ENCODE measurements at regions not wholly inside any gene's neighbourhood (a gene's known extent, or its start where the extent isn't known, plus 50 kb on each side); places are given as distances from the start of the nearest gene placed in this dataset.
"Not testable (repeated sequence)": the region's sequence is repeated elsewhere in the genome, so short reads cannot be mapped to it uniquely, and the experiment has no call there.

DNA sequence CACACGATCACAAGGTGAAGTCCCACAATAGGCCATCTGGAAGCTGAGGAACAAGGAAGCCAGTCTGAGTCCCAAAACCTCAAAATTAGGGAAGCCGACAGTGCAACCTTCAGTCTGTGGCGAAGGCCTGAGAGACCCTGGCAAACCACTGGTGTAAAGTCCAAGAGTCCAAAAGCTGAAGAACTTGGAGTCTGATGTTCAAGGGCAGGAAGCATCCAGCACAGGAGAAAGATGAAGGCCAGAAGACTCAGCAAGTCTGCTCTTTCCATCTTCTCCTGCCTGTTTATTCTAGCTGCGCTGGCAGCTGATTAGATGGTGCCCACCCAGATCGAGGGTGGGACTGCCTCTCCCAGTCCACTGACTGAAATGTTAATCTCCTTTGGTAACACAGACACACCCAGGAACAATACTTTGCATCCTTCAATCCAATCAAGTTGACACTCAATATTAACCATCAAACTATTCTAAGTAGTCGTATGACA is 112.3 kb downstream of the MYCN start:
- DNase-seq (ENCODE audit: low read depth), result not testable (repeated sequence)

DNA sequence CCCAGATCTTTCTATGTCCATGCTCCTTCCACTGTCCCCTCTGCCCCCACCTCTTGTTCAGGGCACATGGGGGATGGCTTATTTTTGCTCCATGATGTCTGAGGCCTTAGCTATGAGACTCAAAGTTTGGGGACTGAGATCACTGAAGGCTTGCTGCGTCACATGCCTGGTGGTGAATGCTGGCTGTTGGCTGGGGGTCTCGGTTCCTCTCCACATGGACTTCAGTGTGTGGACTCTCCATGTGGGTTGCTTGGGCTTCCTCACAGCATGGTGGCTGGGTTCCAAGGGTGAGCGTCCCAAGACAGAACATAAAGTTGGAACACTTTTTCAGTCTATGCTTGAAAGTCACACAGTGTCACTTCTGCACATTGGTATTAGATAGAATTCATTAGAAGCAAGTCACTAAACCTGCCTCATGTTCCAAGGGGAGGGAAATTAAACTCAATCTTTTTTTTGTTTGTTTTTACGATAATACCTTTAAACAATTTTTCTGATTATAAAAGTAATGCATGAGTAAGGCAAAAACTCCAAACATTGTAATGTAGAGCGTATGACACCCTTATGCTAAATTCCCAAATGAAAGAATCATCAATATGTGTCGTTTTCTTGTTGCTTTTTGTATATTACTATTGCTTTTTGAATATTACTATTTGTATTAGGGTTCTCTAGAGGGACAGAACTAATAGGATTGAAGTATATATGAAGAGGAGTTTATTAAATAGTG is 111.7 kb downstream of the MYCN start:
- DNase-seq (ENCODE audit: low read depth), result no peak

DNA sequence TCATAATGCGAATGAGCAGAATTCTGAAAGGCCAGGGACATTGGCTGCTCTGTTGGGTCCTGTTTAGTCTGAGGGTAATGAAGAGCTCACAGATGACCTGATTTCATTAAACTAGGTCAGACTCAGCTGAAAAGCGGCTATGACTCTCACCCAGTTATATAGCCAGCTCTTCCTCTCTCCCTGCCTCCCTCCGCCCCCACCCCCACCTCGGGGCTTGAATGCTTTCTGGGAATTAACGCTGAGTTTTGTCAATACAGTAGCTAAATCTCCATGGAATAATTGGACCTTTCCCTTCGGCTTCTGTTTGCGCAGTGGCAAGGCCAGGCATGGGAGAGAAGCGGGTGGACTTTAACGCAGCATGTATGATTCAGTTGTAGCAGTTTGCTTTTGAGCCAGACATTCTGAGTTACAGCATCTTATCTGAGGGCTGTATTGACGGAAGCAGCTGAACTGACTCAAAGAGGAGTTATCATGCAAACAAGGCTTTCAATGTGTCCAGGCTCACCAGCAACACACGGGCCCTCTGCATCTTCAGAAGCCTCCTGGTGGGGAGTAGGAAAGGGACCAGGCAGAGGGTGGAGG is 110.6 kb downstream of the MYCN start:
- no peak for DNase-seq (ENCODE audit: low read depth)

DNA sequence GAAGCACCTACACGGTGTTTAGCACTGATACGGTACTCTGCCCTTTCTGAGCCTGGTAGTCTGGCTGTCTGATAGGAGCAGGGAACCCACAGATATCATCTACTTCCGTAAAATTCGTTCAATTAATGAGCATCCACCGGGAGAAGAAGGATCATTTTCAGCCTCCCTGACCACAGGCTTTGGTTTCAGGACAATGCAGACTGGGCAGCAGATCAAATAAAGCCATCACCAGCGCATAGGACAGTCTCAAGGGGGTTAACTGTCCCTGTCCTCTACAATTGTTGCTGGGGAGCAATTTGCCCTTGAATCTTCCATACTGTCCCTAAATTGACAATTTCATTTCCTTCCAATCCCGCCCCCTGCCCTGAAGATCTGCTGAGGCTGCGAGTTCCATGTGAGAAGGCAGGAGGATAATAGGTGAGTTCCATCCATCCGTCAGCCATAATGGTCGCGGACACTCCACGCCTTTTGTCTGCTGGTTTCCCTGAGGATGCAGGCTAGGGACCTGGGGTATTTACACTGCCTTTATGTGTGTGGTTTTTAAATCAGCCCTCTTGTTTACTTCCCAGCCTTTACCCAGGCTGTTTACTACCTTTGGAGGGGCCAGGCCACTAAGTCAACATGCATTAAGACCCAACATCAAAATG is 110.0 kb downstream of the MYCN start:
- no peak for DNase-seq (ENCODE audit: low read depth)

DNA sequence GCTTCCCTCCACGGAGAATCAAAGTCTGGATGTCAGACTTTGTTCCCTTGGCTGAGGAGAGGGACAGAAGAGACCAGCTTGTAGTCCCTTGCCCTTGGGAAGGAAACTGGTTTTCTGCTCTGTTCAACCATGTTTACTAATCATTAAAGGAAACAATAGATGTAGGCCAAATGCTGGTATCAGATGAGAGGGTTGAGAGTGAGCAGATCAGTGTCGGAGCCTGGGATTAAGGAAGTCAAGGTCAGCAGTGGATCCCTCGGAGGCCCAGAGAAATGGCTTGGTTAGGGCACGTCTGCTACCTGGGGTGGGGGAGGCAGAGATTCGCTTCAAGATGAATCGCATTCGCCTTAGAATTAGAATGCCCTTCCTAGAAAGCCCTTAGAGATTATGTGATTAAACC is 109.1 kb downstream of the MYCN start:
- DNase-seq (ENCODE audit: low read depth), result no peak

DNA sequence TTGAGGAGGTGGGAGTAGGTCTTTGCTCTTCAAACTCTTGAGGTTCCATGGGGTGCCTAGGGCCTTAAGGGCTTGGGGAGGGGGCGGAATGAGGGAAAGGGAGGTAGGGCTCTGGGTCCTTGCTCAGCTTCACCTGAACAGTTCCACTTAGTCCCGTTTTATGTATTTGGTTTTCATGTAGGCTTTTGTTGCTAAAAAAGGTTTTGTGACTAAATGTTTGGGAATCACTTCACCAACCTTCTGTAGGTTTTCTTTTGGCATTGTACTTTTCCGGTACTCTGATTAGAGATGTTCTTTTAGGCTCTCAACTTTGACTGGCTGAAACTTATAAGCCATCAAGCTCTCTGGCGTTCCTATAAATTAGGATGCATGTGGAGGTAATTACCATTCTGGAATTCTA is 108.1 kb downstream of the MYCN start:
- DNase-seq (ENCODE audit: low read depth), result no peak

DNA sequence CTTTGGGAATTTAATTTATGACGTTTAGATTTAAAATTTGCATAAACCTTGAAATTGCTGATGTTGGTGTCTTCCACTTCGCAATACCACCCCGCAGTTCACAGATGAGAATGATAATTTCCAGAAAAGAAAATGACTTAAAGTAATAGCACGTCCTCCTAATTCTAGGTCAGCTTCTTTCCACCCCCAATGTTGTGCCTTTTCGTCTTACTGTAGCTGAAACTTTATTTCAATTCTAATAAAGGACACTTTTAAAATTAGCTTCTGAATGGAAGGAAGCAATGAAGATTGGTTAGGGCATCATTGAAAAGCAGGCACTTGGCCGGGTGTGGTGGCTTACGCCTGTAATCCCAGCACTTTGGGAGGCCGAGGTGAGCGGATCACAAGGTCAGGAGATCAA is 107.4 kb downstream of the MYCN start:
- DNase-seq (ENCODE audit: low read depth), result no peak

DNA sequence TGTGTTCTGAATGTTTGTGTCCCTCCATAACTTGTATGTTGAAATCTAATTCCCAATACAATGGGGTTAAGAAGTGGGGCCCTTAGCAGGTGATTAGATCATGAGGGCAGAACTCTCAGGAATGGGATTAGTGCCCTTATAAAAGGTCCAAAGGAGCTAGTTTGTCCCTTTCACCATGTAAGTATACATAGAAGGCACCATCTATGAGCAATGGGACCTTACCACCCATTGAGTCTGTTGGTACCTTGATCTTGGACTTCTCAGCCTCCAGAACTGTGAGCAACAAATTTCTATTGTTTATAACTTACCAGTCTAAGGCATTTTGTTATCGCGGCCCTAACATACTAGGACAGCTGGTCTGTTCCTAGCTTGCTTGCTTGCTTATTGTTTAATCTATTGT is 106.3 kb downstream of the MYCN start:
- no peak for DNase-seq (ENCODE audit: low read depth)

DNA sequence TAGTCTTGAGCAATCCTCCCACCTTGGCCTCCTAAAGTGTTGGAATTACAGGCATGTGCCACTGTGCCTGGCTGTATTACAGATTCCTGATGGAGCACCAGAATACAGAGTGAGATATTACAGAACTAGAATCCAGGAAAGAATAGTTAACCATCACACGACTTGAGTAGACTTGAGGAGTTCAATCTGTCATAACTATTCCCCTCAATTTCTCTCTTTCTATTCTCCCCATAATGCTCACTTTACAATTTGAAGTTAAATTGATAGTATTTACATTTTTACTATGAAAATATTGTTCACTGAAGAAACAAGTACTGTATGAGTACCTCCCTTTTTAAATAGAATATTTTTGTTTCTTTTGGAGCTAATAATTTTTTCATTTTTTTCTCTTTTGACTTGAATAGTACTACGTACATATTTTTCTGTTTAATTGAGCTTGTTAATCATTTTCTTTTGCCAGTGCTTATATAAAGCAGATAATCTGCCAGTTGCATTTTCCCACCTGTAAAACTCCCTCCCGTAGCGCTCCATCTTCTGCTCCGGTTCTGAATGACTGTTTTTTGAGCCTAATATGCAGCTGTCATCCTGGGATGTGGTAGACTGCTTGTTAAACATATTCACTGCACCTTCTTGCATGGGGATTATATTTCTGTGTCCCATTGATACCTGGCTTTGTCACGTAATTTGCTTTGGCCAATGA is 105.5 kb downstream of the MYCN start:
- no peak for DNase-seq (ENCODE audit: low read depth)

DNA sequence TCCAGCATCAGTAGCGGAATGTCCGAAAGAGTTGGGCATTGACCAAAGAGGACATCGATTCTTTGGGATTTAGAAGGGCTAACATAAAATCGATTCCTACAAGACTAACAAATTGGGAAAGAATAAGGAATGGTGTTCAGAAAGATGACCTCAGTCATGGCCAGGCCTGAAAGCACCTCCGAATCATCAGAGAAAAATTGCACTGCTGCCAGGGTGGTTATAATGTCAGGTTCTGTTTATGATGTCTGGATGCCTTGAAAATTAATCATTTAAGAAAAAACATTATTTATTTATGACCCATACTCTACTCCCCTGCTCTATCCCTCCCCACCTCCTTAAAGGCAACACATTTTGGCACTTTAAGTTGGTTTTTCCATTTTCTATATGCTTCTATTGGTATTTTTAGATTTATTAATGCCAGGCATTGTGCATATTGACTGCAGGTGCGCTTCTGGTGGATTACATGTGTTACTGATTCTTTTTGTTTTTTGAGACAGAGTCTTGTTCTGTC is 104.7 kb downstream of the MYCN start:
- DNase-seq (ENCODE audit: low read depth), result no peak

DNA sequence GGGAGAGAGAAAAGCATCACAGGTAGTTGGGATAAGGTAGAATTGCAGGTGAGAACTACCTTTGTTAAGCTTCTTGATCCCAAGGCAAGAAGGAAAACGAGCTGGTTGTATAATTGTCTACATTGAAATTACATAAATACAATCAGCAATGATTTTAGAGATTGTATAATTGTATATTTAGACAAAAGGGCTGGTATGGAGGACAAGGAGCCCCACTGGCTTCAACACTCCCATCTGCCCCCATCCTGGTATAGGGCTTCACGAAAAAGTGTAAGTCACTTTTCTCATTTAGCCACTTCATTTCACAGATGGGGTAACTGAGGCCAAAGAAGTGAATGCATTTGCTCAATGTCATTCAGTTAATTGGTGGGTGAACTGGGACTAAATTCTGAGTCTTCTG is 103.3 kb downstream of the MYCN start:
- no peak for DNase-seq (ENCODE audit: low read depth)

DNA sequence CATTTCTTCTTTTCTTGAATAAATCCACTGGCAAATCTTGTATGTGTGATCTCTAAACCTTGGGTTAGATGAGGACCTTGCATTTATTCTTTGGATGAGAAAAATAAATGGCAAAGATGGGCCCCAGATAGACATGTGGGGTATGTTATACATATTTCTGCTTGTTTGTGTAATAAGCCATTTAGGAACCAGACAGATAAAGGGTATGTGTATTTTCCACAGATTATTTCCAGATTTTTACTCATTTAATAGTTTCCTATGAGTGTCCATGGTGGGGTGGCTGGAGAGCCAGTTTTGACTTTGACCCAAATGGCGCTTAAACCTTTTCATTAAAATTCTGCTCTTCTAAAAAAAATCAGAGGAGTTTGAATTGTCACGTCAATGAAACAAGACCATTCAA is 102.8 kb downstream of the MYCN start:
- no peak for DNase-seq (ENCODE audit: low read depth)

DNA sequence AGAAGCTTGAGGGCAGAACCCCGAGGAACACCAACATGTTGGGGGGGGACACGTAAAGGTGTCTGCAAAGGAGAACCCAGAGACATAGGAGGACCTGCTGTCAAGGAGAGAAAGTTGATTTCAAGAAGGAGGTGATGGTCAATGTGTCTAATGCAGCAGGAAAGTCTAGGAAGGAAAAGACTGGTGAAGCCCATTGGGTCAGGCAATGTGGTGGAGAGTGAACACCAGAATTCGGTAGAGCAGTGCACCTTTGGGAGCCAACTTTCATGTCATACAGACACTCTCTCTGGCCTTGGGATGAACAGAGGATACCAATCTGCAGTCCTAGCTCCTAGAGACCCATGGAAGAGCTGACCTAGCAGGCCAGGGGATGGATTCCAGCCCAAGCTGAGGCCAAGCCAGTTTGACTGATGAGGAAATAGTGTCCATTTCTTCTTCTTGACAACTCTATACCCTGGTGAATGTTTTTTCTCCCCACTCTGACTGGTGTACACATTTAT is 101.9 kb downstream of the MYCN start:
- no peak for DNase-seq (ENCODE audit: low read depth)

DNA sequence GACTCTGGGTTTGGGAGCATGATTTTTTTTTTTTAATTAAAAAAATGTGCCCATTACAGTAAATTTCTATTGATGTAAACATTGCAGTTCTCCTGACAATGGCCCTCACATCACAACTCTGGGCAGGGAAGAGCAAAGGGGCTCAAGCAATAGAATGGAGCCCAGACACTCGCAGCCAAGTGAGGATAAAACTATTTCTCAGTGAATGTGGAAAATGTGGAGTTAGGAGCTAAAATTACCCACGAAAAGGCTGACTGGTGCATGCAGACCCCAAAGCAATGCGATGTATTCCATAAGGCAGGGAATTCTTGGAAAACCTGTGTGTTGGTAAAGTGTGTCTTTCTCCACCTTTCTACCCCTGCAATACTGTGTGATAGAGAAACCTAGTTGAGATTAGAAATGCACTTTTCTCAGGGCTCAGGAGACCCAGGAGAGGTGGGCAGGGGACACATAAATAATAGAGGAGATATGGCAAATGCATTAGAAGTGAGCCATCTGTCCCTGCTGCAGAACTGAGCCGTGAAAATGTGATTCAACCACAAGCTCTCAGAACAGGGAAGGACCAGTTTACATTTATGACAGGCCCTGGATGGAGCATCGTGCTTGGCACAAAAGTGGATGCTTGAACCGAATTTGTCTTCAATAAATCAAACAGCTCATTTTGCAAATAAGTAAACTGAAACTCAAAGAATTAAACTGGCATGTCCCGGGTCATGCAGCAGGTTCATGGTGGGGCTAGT is 100.1 kb downstream of the MYCN start:
- no peak for DNase-seq (ENCODE audit: low read depth)

DNA sequence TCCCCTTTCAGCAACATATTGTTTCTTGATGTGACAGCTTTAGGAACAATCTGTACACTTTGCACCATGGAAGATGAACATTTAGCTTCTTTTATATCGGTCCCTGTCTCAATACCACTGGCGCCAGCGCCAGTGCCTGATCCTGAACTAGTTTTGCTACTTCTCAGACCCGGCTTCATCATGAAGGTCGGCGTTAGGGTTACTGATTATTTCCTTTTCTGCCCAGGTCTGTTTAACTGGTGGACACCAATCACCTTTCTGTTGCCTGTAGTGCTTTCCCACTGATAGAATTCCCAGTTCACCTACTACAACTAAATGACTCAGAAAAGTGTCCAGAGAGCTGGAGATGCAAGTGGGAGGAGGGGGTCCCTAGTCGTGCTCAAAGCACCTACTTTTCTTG is 99.5 kb downstream of the MYCN start:
- DNase-seq (ENCODE audit: low read depth), result no peak

DNA sequence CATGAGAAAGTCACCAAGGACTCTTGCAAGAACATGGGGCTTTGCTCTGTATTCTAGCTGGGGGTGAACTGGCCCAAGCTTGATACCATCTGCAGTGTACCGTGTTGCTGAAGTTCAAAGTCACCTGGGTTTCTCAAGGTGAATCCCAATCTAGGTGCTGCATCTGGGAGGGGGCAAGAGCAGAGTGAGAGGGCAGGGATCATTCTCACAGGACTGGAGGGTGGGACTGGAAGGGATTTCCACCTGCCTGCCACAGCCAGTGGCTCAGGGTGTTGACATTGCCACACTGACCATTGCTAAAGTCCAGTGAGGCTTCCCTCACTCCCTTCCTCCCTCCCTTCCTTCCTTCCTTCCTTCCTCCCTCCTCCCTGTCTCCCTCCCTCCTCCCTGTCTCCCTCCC is 98.7 kb downstream of the MYCN start:
- no peak for DNase-seq (ENCODE audit: low read depth)

DNA sequence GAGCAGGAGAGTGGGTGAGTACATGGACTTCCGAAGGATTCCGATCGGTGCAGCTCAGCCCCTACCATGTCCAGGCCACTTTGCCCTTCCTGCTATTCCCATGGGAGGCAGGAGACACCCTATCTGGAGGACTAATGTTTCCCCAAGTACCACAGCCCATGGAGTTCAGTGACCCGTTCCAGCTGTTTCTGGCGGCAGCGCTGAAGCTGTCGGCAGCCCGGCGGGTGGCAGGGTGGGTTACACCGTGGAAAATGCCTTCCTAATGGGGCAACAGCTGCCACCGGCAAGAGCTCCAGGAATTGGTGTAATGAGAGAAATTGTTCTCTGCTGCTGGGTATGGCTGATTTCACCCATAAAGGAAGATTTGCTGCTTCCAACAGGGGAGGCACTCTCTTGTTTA is 98.3 kb downstream of the MYCN start:
- no peak for DNase-seq (ENCODE audit: low read depth)

DNA sequence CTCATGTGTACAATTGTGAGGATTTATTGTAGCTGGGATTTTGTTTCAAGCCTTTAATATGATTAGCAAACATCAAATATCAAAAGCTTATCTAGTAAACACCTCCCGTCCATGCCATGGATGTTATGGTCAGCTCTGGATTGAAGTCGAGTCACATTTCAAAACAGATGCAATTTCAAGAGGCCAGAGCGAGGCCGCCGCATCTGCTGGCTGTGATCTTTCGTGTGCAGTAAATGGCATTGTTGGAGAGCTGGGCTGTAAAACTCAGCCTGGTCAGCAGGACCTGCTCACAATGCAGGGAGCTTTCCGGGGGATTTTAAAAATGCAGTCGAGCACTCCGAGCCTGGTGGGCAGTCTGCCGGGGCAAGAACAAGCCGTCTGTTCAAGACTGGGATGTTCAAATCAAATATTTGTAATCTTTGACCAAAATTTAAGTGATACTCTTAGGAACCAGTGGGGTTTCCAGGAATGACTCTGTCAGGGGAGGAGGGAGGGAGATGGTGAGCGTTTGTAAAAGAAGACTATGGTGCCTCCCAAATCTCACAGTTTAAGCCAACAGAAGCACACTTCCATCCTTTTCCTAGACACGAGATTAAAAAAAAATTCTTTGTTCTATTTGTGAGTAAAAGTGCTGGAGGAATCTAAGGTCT is 97.6 kb downstream of the MYCN start:
- DNase-seq (ENCODE audit: low read depth), result no peak

DNA sequence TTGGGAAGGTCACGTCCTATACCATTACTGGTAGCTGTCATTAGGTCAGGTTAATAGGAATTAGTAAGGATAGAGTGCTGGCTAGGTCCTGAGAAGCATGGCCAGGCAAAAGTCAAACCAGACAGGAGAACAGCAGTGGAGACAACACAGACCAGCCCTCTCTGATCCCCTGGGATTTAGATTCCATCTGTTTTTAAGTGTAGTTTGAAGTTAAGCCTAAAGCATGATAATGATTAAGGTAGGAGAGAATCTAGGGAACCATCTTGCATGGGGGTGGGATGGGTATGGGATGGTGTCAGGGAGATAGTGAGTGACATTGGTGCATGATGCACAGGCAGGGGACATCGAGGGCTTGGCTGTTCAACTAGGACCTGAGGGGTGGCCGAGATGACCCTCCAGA is 96.6 kb downstream of the MYCN start:
- DNase-seq (ENCODE audit: low read depth), result no peak

DNA sequence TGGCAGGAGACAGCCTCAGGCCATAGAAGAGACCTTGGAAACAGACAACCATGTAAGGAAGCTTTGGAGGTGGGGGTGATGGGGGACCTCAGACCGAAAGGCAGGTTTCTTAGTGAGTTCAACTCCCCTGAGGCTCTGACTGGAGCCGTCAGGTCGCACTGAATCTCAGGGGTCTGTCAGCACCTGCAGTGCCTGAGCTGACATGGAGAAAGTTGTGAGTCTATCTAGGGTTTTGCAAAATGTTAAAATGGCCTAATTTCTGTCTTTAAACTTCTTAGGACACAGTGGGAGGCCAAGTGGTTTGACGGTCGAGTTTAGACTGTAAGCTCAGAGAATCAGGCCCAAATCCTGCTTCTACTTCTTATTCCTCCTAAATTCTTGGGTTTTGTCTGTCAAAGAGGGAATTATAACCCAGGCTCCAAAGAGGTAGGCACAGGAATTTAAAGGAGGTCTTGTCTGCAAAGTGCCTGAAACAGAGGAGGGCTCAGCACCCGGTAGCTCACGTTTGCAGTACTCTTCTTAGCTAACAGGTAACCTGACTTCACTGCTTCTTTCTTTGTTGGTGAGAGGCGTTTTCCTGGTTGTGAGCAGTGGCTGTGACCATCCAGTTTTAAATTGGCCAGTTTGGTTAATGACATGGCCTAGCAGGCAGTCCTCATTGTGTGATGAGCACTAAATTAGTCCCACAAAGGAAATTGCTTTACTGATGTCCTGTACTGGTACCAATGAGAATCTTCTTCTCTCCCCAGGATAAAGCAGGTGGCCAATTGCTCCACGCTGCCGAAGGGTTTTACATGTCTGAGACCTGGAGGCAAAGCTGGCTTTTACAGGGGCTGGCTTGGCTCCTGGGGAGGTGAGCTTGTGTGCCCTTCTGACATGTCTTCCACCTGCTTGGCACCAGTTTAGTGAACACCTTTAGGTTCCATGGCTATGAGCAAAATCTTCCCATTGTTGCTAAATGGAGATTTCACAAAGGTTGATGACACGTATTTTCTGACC is 95.7 kb downstream of the MYCN start:
- DNase-seq (ENCODE audit: low read depth), result no peak

Data from fibroblast of gingiva (primary cell).